ENCODE measurements at regions not wholly inside any gene's neighbourhood (a gene's known extent, or its start where the extent isn't known, plus 50 kb on each side); places are given as distances from the start of the nearest gene placed in this dataset.

- Histone ChIP-seq H3K18ac (ENCODE audit: low read depth, low read length) (no peak overlapping the region), H2BK5ac (ENCODE audit: low read depth, low read length, poor library complexity, severe bottlenecking) (no peak overlapping the region), H4K91ac (ENCODE audit: insufficient read depth, low read depth, low read length) (no peak overlapping the region), H2AK5ac (ENCODE audit: low read depth, low read length) (no peak overlapping the region), H2BK120ac (ENCODE audit: low read depth, low read length) (no peak overlapping the region), H3K79me1 (ENCODE audit: low read depth in 1 of 2, low read length in 2 of 2) (no peaks in the 10 kb centered on the region), H4K8ac (ENCODE audit: low read depth in 2 of 2, low read length in 2 of 2) (no peak overlapping the region), H3K27me3 (ENCODE audit: control insufficient read depth, insufficient read depth, low read length) (no peaks in the 10 kb centered on the region), H3K4me2 (ENCODE audit: low read depth, low read length) (no peak overlapping the region), H3K9ac (ENCODE audit: low read depth, low read length) (no peak overlapping the region), H3K23ac (ENCODE audit: low read depth, low read length) (no peak overlapping the region), H2AK9ac (replicated peaks; ENCODE audit: low read depth, low read length, poor library complexity) (no peak overlapping the region), H4K20me1 (ENCODE audit: insufficient read depth, low read length) (no peaks in the 10 kb centered on the region), H3K9me1 (ENCODE audit: insufficient read depth, low read length) (peaks cover 30% of the 10 kb centered on the region), H3K27ac (ENCODE audit: insufficient read depth, low read length) (no peak overlapping the region), H2BK15ac (ENCODE audit: low read depth, low read length) (no peak overlapping the region), H3K4me1 (ENCODE audit: control insufficient read depth, insufficient read depth, low read length) (peaks cover 22% of the 10 kb centered on the region), H2BK20ac (ENCODE audit: low read depth, low read length) (no peak overlapping the region), H3K14ac (replicated peaks; ENCODE audit: low read depth, low read length) (no peak overlapping the region), H3K4me3 (ENCODE audit: insufficient read depth, low read depth, low read length) (no peak overlapping the region), H3K56ac (ENCODE audit: extremely low read depth, insufficient read depth, low read length) (no peak overlapping the region), H3K36me3 (ENCODE audit: control insufficient read depth, insufficient read depth, low read length) (no peaks in the 10 kb centered on the region), H3K4ac (ENCODE audit: low read depth, low read length) (no peak overlapping the region), H2AFZ (replicated peaks; ENCODE audit: low read length, poor library complexity) (no peak overlapping the region), H4K5ac (ENCODE audit: low read depth, low read length) (no peak overlapping the region), H3K9me3 (ENCODE audit: control insufficient read depth, insufficient read depth, low read length) (peaks cover under 1% of the 10 kb centered on the region; the same call in 1 of the 2 replicates)
- ATAC-seq (ENCODE audit: low read depth) (no peak), DNase-seq (no peak)
- ChIA-PET POLR2A (ENCODE audit: unreplicated experiment) (no interaction called here), CTCF (no interaction called here)
- in situ Hi-C loops (cut with MboI; ENCODE audit: low sequenced_read_pairs), result no loop called here
- BruUV-seq (replicated peaks), result no TSS peak
- TF ChIP-seq RAD21 (IDR thresholded peaks at IDR 0.05; ENCODE audit: low read length), result no peak
- TF ChIP-seq BHLHE40 (IDR thresholded peaks at IDR 0.05; ENCODE audit: low read depth, low read length), result no peak
- TF ChIP-seq CHD1 (IDR thresholded peaks at IDR 0.05; ENCODE audit: low read depth, low read length), result no peak
- no peak for TF ChIP-seq RFX5 (IDR thresholded peaks at IDR 0.05; ENCODE audit: low read depth, low read length)
- no peak for TF ChIP-seq USF2 (IDR thresholded peaks at IDR 0.05; ENCODE audit: low read depth, low read length)
- TF ChIP-seq CEBPB (IDR thresholded peaks at IDR 0.05; ENCODE audit: low read depth, low read length), result no peak
- no peak for TF ChIP-seq CTCF (conservative IDR thresholded peaks at IDR 0.05; ENCODE audit: low read depth, low read length)
- no peak for TF ChIP-seq POLR2A (IDR thresholded peaks at IDR 0.05; ENCODE audit: low read depth, low read length)
- no peak for TF ChIP-seq FOS (IDR thresholded peaks at IDR 0.05; ENCODE audit: low read depth, low read length)
- no peak for TF ChIP-seq MAZ (IDR thresholded peaks at IDR 0.05; ENCODE audit: borderline replicate concordance, low read depth, low read length)
- TF ChIP-seq RCOR1 (IDR thresholded peaks at IDR 0.05; ENCODE audit: insufficient replicate concordance, low read length), result no peak
- no peak for TF ChIP-seq ELK1 (IDR thresholded peaks at IDR 0.05; ENCODE audit: borderline replicate concordance, low read depth, low read length)
- TF ChIP-seq SMC3 (IDR thresholded peaks at IDR 0.05; ENCODE audit: low read depth, low read length), result no peak
- WGBS, 2 experiments (ENCODE audit: extremely low coverage in 2 of 2, insufficient read length in 1 of 2), result 84% methylated on average over 6 of the region's 10 CpGs; no CpG with 5 or more reads in 1 of the 2 experiments
- intact Hi-C loops (cut with micrococcal nuclease), result loop anchor here (5.0 kb wide), 1 partner anchor 50 kb away; no protein-coding TSS in a partner anchor
- dilution Hi-C loops (cut with HindIII; ENCODE audit: low sequenced_read_pairs, unreplicated experiment), result no loop called here
These were observed 63.2 kb upstream of the EPS8L3 start for GRCh38 chr1:109826930-109827349.
